AG04450 (cell line): ENCODE measurements at regions not wholly inside any gene's neighbourhood (a gene's known extent, or its start where the extent isn't known, plus 50 kb on each side); places are given as distances from the start of the nearest gene placed in this dataset.

Experiments used
- CTCF ChIA-PET: fragments of 300-600, 350-600 bp; formaldehyde crosslinking; extraction: SDS; loops from one replicate; lab custom pipeline; 2022; ENCODE audit warnings: antibody characterized with exemption, inconsistent platforms; lab: Charles Lee
- POLR2A ChIA-PET: fragments of 350-600 bp; formaldehyde crosslinking; extraction: SDS; loops from one replicate; lab custom pipeline; 2021; ENCODE audit warnings: antibody characterized with exemption, inconsistent platforms; lab: Yijun Ruan, JAX
- DNase-seq: peaks from one replicate; pipeline ENCODE4 v3.0.0-alpha.2; 2011; ENCODE audit warnings: low read depth, low spot score
- H3K27ac ChIP-seq: one replicate; pipeline ENCODE4 v1.5.1; 2012; ENCODE audit warnings: low read depth, low read length, control low read depth
- H3K27me3 ChIP-seq: one replicate; pipeline ENCODE4 v1.6.0; 2012; ENCODE audit warnings: low read length; ENCODE audit not compliant: control insufficient read depth, insufficient read depth
- H3K4me3 ChIP-seq: 2 replicates; pipeline ENCODE4 v1.5.1; 2011; ENCODE audit warnings: mild to moderate bottlenecking, low read depth, low read length, control low read depth
- H3K9me3 ChIP-seq: 2 replicates; pipeline ENCODE4 v1.5.1; 2012; ENCODE audit warnings: low read length; ENCODE audit not compliant: control insufficient read depth, insufficient read depth
- TF ChIP-seq, protein P1 (sequence below): IDR thresholded peaks from 2 replicates; pipeline ENCODE4 v1.5.1; 2011; ENCODE audit warnings: low read depth, low read length, control low read depth, inconsistent platforms

DNA sequence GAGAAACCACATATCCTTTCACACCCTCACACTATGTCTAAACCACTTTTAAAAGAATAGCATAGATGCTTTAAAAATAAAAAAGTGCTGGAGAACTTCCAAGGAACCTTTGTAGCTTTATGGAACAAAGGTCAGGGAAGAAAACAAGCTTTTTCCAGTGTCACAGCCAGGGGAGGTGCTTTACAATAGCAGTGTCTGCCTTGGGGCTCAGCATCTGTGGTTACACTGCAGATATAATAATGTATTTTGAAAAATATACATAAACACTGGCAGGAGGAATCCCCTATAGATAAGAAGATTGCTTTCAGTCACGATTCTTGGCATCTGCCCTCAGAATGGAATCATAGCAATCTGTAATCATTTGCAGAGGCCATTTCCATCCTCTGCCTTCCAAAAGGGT lies 362.4 kb upstream of the LRRC3B start:
- CTCF ChIA-PET = no interaction called here
- no peak for DNase-seq
- peaks cover 3% of the 10 kb centered on the region for H3K9me3 ChIP-seq
- no peak overlapping the region for H3K4me3 ChIP-seq
- POLR2A ChIA-PET = no interaction called here
- H3K27me3 ChIP-seq = no peaks in the 10 kb centered on the region
- TF ChIP-seq, protein P1, sequence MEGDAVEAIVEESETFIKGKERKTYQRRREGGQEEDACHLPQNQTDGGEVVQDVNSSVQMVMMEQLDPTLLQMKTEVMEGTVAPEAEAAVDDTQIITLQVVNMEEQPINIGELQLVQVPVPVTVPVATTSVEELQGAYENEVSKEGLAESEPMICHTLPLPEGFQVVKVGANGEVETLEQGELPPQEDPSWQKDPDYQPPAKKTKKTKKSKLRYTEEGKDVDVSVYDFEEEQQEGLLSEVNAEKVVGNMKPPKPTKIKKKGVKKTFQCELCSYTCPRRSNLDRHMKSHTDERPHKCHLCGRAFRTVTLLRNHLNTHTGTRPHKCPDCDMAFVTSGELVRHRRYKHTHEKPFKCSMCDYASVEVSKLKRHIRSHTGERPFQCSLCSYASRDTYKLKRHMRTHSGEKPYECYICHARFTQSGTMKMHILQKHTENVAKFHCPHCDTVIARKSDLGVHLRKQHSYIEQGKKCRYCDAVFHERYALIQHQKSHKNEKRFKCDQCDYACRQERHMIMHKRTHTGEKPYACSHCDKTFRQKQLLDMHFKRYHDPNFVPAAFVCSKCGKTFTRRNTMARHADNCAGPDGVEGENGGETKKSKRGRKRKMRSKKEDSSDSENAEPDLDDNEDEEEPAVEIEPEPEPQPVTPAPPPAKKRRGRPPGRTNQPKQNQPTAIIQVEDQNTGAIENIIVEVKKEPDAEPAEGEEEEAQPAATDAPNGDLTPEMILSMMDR = no peak
- no peak overlapping the region for H3K27ac ChIP-seq

DNA sequence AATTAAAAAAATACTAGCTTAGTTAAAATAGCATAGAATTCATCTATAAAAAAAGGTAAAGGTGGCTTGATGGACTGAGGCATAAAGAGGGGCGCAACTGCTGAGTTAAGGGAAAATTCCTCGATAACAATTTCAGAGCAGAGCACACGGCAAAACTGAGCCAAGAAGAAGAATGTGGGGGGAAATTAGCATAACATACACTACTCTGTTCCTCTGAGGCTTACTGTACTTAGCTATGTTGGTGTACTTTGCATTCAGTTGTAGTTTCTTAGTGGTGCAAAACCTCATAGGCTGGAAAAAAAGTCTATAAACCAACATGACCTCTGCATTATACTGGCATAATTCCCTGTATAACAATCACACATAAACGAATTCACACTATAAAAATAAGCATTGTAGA lies 357.9 kb upstream of the LRRC3B start:
- Histone ChIP-seq H3K9me3 (peaks cover 3% of the 10 kb centered on the region; the same call in 1 of the 2 replicates), H3K4me3 (no peak overlapping the region), H3K27ac (no peak overlapping the region), H3K27me3 (no peaks in the 10 kb centered on the region)
- ChIA-PET CTCF (no interaction called here), POLR2A (no interaction called here)
- DNase-seq = no peak
- TF ChIP-seq, protein P1 = no peak

DNA sequence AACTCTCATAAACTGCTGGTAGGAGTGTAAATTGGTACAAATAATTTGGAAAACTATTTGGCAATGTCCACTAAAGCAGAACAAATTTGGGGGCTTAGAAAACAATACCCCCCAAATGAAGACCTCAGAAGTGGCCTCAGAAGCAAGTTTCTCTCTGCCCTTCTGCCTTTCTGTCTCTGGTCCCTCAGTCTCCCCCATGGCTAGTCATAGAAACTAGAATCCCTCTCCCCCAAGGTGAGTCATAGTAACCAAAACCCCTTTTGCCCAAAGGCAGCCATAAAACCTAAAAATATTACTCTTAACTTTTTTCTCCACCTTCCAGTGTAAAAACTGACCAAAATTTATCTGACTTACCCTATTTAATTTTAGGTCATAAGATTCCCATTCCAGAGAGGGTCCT lies 350.7 kb upstream of the LRRC3B start:
- ChIA-PET CTCF (no interaction called here), POLR2A (no interaction called here)
- DNase-seq = no peak
- H3K9me3 ChIP-seq = peaks cover 2% of the 10 kb centered on the region; the same call in 1 of the 2 replicates
- no peaks in the 10 kb centered on the region for H3K27me3 ChIP-seq
- TF ChIP-seq, protein P1 = no peak
- H3K27ac ChIP-seq = no peak overlapping the region
- H3K4me3 ChIP-seq = no peak overlapping the region

DNA sequence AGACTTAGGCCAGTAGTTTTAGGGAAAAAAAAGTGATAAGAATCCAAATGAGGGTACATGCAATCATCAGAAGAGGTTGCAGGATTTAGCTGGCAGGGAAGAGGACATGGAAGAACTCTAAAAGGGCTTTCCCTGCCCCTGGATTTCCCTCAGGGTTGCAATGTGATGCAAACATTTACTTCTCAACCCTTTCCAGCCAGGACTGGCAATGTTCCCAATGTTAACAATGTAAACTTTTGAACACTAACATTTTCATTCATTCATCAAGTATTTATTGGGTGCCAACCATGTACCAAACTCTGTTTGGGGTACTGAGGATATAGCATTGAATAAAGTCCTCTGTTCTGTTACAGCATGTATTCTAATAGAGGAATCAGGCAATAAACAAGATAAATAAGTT lies 349.4 kb upstream of the LRRC3B start:
- no peak for DNase-seq
- Histone ChIP-seq H3K27ac (no peak overlapping the region), H3K27me3 (no peaks in the 10 kb centered on the region), H3K9me3 (peaks cover 2% of the 10 kb centered on the region; the same call in 1 of the 2 replicates), H3K4me3 (no peak overlapping the region)
- ChIA-PET CTCF (no interaction called here), POLR2A (no interaction called here)
- TF ChIP-seq, protein P1 = no peak

DNA sequence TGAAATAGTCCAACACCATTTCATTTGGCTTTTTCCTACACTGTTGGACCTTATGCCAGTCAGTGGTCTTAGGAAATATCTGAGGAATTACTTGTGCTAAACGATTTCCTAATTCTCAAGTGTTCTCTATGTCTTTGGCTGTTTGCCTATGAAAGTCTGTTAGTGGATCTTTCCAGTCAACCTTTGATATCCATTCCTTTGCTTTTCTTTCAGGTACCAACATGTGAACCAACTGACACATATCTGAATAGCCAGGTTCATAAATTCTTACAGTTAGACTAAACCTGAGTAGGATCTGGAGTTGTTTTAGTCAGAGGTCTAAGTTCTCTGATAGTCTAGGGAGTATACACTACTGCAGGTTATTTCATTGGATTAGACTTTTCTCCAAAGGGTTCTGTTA lies 343.5 kb upstream of the LRRC3B start:
- H3K9me3 ChIP-seq = peaks cover 13% of the 10 kb centered on the region
- ChIA-PET POLR2A (no interaction called here), CTCF (no interaction called here)
- TF ChIP-seq, protein P1 = no peak
- no peak for DNase-seq
- no peak overlapping the region for H3K27ac ChIP-seq
- H3K27me3 ChIP-seq = no peaks in the 10 kb centered on the region
- no peak overlapping the region for H3K4me3 ChIP-seq
